ENCODE measurements at regions not wholly inside any gene's neighbourhood (a gene's known extent, or its start where the extent isn't known, plus 50 kb on each side); places are given as distances from the start of the nearest gene placed in this dataset.
"Not testable (repeated sequence)": the region's sequence is repeated elsewhere in the genome, so short reads cannot be mapped to it uniquely, and the experiment has no call there.

- no peak for DNase-seq
These were observed 121.6 kb upstream of the FAM204A start for GRCh38 chr10:118463740-118464139.

- DNase-seq = no peak
These were observed 120.3 kb upstream of the FAM204A start for GRCh38 chr10:118462401-118462800.

- DNase-seq = peak; percentile 24
These were observed 117.6 kb upstream of the FAM204A start for GRCh38 chr10:118459642-118460193.

GRCh38 chr10:118458957-118459641 is 117.0 kb upstream of the FAM204A start:
- no peak for DNase-seq

DNA sequence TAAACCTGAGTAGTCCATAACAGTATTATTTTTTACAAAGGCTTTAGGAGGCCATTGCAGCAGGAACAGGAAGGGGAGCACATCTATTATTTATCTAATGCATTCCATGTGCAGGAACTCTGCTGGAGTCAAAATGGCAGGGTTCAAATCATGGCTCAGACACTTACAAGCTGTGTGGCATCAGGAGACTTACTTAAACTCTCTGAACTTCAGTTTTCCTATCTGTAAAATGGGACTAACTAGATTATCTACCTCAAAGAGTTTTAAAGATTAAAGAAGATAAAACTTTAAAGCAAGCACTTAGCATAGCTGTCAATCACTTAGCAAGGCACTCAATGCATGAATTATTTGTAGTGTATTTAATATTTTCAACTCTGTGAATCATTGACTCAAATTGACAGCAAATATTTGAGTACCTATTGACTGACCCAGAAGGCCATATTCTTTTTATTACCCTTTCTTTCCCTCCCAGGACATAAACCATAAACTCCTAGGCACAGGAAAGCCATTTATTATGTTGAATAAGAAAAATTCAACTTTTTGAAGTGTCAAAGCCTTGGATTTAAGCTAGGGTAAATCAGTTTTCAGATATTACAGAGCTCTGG is 115.8 kb upstream of the FAM204A start:
- no peak for DNase-seq

DNA sequence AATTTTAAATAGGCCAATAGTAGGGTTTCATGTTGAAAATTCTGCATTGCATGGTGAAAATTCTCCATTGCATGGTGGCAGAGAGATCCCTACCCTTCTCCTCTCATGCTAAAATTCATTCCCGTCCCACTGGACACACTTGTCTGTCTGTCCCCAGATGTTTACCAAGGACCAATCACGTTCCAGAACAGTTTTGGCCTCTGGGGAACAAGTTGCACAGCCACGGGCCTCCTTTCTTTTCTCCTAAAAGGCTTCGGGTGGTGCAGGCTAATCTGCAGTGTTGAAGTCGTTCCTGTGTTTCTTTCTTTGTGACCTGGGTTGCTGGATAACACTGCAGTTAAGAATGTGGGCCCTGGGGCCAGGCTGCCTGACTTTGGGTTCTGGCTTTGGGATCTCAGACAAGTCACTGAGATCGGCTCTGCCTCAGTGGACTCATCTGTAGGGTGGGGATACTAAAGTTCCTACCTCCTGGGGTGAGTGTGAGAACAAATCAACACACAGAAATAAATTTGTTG is 113.1 kb upstream of the FAM204A start:
- DNase-seq = no peak

GRCh38 chr10:118454211-118454610 is 112.1 kb upstream of the FAM204A start:
- DNase-seq = no peak

- no peak for DNase-seq
These were observed 110.0 kb upstream of the FAM204A start for GRCh38 chr10:118452098-118452497.

- no peak for DNase-seq
These were observed 107.4 kb upstream of the FAM204A start for GRCh38 chr10:118449521-118449920.

DNA sequence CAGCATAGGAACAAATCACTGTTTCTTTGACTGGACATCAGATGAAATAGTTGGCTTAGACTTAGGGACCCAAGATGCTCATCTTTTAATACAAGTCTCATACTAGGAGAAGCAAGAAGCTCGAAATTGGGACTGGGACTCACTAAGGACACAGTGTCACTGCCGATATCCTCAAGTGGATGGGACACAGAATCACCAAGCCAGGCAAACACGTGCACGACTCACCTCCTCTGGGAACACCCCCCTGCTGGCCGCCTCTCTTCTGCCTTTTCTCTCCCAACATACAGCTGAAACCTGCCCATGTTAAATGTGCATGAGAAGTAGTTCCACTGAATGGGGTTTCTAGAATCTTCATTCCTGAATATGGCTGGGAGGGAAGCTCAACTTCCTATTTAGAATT is 106.6 kb upstream of the FAM204A start:
- no peak for DNase-seq

DNA sequence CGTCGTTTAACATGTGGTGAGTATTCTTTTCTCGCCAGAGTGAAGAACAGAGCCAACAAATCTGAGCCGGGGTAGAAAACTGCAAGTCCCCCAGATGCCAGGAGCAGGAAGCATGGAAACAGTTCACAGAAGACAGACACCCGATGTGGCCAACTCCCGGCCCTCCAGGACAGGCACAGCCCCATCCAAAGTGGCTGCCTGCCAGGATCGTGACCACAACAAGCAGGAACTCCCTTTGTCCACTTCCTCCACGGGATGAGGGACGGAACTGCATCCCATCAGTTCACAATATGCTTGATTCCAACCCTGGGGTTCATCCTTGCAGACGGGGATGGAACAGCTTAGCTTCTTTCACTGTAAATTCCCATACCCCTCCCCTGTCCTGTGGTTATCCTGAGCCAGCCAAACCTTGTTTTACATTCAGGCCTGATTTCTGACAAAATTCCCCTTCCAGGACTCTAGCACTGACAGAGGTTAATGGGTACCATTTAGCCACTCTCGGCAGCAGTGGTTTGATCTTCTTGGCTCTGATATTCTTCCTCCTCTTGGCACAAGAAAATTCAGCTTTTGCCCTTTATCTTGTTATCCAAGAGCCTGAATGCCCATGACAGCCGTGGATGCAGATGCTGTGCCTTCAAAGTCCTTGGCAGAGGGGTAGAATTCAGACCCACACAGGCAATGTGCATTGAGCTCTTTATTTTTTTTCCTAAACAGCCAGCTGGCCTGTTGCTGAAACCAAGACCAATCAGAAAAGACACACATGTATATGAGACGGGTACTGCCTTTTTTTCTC is 105.5 kb upstream of the FAM204A start:
- no peak for DNase-seq

GRCh38 chr10:118445535-118445934 is 103.4 kb upstream of the FAM204A start:
- no peak for DNase-seq

DNA sequence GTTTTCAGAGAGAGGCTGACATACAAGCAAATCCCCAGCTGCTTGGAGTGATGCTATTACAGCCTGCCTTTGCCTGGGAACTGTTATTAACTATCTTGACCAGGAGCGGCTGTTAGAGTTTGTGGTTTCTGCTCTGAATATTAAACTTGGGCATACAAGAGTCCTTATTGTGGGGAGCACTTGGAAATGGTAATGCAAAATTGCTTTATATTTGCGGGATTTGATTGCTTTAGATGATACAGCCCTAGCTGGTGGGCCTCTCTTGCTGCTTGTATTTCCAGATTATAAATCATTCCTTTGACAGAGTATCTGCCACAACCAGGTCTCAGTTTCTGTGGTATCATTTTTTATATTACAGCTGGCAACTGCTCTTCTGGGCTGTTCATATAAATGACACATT is 101.9 kb upstream of the FAM204A start:
- no peak for DNase-seq

DNA sequence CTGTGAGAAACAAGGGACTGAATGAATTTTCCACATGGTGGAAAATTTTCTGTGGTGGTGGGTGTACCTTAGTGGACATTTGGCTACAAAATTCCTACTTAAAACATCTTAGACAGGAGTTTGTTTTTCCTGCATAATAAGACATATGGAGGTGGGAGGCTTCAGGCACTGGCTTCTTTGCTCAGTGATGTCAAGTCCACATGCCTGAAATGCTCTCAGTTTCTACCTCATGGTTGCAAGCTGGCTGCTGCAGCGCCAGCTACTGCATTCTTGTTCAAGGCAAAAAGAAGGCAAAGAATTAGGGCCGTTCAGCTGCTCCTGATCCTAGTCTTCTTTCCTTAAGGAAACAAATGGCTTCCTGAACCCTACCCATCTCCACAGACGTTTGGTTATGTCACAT is 99.9 kb upstream of the FAM204A start:
- no peak for DNase-seq

DNA sequence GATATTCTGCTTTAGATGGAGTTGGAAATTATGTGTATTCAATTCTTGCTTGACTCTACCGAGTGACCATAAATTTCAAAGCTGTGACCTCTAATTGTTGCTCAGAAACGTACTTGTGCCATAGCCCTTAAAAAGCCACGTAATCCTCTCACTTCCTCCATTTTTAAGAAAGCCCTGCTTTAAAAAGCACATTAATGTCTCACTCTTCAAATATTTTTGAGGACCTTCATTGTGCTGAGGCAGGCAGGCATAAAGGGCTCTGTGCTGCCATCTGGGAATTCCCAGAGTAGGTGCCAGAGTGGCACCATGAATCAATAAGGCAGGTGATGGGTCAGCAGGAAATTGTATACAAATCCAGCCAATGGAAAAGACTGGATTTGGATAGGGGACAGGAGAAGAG is 97.7 kb upstream of the FAM204A start:
- no peak for DNase-seq

DNA sequence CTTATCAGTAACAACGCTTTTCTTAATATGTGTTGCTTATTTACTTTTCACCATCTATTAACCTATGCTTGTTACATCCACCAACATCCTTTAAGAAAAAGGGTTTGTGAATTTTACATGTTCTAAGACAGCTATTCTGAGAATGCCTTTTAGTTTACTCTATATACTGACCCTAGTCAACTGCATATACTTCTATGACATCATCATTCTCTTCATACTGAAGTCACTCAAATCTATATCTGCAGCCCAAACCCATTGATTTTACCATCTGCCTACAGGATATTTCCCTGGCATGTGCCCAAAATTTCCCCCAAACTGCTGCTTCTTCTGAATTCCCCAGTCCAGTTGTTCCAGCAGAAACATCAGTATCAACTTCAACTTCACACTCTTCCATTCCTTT is 94.6 kb upstream of the FAM204A start:
- DNase-seq = no peak

- no peak for DNase-seq
These were observed 88.1 kb upstream of the FAM204A start for GRCh38 chr10:118430190-118430589.

DNA sequence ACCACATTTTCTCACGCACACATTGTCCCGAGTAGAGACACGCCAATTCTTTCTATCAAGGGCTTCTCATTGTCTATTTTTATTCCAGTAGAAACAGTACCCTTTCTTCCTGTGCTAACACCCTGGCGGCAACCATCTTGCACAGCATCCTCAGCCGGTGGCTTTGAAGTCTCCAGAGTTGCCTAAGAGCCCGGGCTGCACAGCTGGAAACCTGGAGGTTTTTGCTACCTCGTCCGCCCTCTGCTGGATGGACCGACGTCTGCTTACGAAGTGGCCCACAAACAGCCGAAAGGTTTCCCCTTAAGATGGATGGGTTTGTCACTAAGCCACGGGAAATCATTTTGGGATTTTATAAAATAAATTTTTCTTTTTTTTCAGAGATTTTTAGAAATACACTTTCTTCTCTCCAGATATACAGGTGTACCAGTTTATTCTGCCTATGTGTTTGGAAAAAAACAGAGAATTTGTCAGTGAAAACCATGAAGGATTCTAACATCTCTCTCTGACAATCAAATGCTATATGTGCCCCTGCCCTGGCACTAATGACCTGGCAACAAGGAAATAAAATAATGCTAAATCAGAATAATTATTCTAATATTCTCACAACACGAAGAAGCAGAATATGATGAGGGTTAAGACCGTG is 81.8 kb upstream of the FAM204A start:
- DNase-seq = peak; percentile 44

DNA sequence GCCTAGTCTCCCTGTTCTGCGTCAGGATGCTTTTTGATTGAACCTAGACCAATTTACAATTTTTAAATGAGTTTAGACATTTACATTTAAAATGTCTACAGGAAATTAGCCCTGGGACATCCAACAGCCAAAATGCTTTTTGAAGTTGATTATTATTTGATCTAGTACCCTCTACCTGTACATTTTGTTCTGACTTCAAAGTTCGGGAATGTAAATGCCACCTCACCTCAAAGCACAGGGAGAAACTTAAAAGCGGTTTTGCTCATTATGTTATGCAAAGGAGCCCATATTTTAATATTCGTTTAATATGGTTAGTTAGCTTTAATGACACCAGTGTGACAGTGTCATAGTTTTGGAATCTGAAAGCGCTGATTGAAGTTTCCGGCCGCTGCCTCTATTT is 80.1 kb upstream of the FAM204A start:
- no peak for DNase-seq

- not testable (repeated sequence) for DNase-seq
These were observed 77.9 kb upstream of the FAM204A start for GRCh38 chr10:118420049-118420448.

DNA sequence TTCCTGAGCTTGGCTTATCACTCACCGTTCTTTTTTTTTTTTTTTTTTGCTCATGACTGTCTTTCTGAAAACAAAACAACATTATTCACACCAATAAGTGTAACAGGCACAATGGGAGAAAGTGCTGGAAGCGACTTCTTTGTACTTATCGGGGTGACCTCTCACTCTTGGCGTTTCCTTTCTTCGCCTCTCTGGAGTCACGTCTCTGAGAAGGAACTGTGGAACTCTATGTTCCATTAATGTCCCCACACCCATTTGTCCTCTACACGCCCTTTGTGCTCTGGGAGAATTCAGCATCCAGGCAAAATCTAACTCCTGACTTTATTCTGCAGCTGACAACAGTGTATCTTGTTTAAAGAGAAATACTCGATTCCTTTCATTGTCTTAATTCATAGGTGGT is 70.8 kb upstream of the FAM204A start:
- DNase-seq = no peak

GRCh38 chr10:118412132-118412760 is 70.1 kb upstream of the FAM204A start:
- DNase-seq = no peak

- no peak for DNase-seq
These were observed 67.2 kb upstream of the FAM204A start for GRCh38 chr10:118409295-118409694.

Measured in CD4-positive, alpha-beta T cell treated with Interferon gamma for 1 hour (primary cell).